NCI-H2081 treated with DMSO at 0.1 percent for 48 hours (cell line): ENCODE measurements at regions not wholly inside any gene's neighbourhood (a gene's known extent, or its start where the extent isn't known, plus 50 kb on each side); places are given as distances from the start of the nearest gene placed in this dataset.

ENCODE experiments used
- DNase-seq: peaks from one replicate; lab custom pipeline; 2025; lab: John Stamatoyannopoulos, UW

DNA sequence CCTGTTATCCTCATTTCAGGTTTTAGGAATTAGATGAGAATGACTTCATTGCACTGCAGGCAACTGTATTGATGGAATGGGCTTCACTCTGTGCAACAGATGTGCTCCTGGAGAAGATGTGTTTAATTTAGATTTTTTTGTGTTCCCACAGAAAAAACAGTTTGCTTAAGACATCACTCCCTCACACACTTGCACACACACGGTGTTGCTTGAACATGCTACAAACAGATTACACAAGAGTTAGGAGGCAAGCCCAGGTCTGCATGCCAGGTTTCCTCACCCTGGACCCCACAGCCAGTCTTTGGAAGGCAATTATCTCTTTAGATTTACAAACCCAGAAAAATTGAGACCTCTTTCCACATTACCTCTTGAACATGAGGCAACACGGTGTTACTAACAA lies 93.7 kb upstream of the KLHL29 start:
- DNase-seq = no peak

- DNase-seq = no peak
Measured at GRCh38 chr2:23292024-23292423, 93.0 kb upstream of the KLHL29 start.

GRCh38 chr2:23293063-23293462 lies 91.9 kb upstream of the KLHL29 start:
- DNase-seq = no peak

DNA sequence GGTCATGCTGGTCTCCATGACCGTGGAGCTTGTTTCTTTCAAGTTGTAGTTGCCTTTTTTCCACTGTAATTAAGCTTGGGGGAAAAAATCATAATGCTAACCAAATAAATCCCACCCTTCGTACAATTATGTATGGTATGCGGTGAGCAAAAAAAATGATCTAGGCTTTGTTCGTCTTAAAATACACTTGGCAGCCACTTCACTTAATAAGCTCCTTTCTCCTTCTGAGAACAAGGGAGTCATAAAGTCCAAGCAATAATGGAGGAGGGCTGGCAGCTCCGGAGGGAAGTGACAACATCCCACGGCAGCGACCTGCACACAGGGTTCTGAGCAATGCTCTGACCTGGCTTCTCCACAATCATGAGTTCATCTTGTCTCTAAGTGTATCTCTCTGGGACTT lies 91.2 kb upstream of the KLHL29 start:
- DNase-seq = no peak

DNA sequence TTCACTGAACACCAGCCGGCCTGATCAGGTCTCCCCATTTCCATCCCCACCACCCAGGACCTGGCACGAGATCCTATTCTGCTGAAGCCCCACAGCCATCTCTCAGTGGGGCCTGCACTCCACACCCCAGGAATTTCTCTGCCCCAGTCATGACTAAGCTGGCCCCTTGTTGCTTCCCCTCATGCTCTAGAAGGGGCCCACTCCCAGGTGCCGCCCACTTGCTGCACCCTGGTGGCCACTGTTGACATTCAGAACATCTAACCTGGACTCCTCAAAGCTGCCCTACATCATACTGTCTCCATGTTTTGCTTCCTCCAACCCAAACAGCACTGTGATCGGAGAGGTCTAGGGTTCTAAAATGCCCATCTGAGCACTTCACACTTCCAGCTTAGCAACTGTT lies 90.7 kb upstream of the KLHL29 start:
- DNase-seq = no peak

DNA sequence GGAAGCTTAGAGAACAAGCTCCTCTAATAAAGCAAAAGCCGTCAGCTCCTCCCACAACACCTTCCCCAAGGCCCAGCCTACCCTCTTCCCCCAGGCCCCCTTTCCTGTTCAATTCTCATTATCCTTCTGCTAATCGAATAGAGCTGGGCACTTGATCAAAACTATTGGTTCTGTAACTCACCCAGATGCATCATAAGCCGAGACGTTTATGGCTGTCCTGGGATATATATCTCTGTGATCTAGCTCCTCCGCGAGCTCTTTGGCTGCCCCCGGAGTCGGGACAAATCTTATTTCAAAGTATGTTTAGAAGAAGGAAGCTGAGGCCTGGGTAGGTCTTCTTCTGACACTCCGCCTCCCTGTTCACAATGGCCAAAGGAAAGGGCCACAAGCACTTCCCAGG lies 88.3 kb upstream of the KLHL29 start:
- no peak for DNase-seq

DNA sequence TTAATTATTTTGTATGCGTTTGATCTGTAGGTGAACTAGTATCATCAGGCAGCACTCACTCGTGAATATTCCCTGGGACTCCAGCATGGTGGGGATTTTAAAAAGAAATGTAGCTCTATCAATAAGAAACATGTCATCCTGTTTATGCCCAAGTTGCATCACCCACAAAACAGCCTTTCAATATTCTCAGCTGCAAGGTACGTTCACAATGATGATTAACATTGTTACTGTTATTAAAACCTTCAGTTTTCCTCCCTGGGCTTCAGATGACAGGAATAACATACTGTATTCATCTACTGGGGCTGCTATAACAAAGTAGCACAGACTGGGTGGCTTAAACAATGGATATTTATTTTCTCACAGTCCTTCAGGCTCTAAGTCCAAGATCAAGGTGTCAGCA lies 87.9 kb upstream of the KLHL29 start:
- no peak for DNase-seq

- DNase-seq = no peak
Measured at GRCh38 chr2:23298551-23298950, 86.4 kb upstream of the KLHL29 start.

DNA sequence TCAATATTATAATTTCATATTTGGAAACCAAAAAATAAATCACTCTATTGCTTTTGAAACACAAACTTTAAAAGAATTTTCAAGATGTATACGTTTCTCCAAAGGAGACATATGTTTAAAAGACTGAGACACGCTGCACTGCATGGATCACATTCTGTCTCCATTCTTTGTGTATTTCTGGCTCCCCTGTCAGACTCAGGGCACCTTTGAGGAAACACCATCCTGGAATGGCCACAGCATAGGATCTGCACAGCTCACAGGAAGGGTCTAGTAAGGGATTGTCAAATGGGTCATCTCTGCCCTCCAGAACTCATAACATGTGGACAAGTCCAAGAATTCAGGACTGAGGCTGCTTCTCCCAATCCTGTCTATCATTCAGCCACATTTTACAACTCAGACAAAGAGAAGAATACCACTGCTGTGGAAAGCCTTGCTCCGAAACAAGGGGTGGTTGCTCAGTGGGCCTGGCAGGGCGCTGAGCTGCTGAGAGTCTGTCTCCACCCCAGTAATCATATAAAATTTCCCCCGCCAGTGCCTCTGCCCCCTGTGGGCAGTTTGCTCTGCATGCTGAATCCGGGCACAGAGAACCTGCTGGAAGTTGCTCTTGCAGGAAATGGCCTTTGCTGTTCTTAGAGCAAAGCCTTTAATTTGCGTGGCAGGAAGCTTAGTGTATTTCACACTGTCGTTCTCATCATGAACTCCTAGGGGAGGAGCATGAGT lies 85.3 kb upstream of the KLHL29 start:
- DNase-seq = no peak

DNA sequence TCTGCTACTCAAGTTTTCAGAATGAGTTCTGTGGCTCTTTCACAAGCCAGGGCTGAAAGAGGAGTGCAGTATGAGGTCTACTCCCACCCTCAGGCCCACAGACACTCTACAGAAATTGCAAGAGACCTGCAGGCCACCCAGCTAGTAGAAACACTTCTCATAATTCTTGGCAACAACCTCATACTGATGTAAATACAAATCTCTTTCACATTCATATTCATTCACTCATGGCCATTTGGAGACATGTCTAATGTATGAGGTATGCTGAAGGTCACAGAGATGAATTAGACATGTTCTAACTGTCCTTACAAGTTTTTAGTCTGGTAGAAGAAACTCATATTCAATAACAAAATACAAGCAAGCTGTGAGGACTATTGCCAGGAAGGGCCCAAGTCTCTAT lies 83.8 kb upstream of the KLHL29 start:
- DNase-seq = no peak

- no peak for DNase-seq
Measured at GRCh38 chr2:23302591-23302990, 82.4 kb upstream of the KLHL29 start.

DNA sequence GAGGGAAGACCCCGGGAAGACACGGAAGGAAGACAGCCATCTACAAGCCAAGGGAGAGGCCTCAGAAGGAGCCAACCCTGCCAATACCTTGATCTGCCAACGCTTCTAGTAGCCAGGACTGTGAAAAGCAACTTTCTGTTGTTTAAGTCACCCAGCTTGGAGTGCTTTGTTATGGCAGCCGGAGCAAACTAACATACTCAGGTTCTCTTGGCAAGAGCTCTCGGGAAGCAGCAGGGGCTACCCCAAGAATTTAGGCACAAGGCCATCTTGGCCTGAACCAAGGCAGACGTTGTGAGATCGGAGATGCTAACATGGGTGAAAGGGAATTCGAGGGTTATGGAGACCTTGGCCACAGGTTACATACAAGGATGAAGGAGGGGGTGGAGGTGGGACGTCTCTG lies 78.6 kb upstream of the KLHL29 start:
- no peak for DNase-seq

DNA sequence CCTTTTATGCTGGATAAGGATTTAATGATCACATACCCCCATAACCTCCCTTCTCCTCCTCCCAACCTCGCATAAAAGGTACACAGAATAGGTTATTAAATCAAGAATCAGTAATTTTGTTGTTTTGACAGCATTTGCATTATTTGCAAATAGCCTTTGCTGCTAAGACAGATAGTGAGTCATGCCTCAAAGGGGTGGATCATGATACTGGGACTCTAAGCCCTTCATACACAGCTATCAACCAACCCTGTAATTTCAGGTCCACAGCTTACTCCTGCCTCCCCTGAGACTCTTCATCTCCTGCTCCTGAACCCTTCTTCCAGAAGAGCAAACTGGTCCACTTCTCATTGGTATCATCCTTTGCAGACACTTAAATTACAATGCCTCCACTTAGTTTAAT lies 73.8 kb upstream of the KLHL29 start:
- no peak for DNase-seq

DNA sequence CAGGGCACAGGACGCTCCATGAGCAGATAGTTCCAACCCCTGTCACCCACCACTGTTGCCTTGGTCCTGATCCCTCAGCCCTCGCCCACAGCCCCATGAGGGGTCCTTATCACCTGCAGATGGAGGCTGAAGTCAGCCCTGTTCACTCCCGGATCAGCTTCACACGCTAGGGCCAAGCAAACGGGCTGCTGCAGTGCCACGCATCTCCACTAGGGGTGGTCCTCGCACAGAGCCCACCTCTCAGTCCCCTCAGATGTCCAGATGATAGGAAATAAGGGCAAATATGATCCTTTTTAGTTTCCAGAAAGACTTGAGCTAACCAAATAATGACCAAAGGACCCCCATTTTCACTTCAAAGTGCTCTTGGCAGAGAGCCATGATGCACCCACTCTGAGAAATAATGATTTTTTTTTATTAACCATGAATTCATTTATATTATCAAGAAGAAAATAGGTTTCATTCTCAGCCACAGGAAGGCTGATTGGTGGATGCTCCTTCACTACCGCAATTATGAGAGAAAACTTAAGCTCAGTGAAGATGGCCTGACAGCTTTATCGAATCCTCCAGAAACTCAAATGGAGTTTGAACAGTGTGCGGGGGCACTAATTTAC lies 71.9 kb upstream of the KLHL29 start:
- no peak for DNase-seq

DNA sequence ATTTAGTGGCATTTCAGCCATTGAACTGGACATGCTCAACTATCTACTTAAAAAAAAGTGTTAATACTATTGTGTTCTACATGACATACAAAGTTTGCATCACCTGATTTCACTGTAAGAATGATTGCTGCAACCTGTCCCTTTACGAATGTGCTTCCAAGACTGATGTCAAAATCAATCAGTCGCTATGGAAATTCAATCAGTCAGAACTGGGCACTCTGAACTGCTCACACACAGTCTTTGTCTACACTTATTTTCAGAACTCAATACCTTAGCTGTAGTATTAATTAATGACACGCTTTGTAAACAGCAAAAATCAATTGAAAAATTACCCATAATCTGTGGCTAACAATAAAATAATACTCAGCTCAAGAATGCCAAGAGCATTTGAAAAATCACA lies 70.3 kb upstream of the KLHL29 start:
- no peak for DNase-seq

GRCh38 chr2:23320058-23320457 lies 64.9 kb upstream of the KLHL29 start:
- no peak for DNase-seq

DNA sequence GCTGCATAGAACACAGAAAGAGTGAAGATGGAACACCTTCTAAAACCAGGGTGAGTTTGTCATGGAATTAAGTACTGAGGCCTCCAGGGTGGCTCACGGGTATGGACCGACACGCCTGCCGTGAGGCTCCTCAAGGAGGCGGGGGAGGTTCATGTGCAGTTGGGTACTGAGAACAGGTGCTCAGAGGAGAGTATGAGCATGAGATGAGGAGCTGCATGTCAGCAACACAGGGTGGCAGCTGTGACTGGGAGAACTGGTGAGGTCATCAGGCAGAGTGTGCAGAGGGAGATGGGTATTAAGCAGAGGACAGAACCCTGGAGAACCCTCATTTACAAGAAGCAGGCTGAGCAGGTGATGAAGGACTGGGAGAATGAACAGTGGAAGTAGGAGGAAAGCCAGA lies 63.2 kb upstream of the KLHL29 start:
- no peak for DNase-seq

DNA sequence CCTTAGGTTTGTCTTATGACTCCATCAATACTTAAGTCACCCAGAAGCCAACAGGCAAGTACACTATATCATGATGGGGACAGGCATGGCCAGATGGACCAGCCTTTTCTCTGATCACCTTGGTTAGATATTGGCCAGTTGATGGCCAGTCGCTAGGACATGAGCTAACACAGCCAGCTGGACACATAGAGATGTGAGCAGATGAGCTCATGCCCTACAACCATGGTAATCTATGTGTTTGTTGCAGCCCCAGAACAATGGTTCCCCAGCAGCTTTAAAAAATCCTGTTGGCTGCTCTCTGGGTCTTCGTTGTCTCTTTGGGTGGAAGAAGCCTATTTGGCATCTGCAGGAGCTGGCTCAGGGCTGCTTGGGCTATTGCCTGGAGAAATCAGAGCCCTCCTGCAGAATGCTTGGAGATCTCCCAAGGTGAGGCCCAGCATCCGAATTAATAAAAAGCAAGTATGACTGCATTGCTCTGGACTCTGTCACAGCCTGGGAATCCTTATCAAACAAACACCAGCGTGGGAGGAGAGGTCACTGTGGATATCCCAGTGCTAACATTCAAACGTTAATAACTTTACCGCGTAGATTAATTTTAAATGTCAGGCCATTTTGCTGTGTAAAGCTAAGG lies 62.3 kb upstream of the KLHL29 start:
- no peak for DNase-seq

DNA sequence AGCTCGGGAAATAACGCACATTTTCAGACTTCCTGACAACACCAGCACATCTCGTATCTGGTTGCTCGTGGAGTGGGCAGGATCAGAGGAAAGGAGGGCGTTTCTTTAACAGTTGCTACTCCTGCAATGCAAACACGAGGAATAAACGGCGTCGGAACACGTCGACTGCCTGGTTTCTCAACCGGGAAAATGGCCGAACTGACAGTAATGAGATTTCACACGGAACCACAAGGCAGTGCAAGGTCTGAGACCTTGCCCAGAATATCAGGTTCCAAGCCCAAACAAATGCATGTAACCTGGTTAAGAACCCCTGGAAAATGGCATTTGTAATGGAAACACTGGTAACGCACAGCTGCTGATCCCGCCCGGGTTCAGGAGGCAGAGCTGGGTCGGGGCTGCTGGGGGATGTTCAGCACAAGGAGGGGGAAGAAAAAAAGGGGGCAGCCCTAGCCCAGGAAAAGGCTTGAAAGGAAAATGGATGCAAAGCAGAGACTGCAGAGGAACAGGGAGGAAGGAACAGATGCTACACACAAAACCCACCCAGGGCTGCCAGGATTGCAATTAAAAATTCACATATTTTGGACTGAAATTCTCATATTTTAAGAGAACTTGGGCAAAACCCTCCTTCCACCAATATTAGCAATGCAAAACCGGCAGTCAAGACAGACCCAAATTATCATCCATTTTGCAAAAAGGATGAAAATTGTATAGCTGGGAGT lies 61.6 kb upstream of the KLHL29 start:
- peak; percentile 49 for DNase-seq

GRCh38 chr2:23323917-23324680 lies 60.9 kb upstream of the KLHL29 start:
- peak; percentile 85 for DNase-seq

GRCh38 chr2:23326330-23326729 lies 58.6 kb upstream of the KLHL29 start:
- DNase-seq = no peak

- DNase-seq = no peak
Measured at GRCh38 chr2:23327416-23327815, 57.6 kb upstream of the KLHL29 start.
